Keratinocyte (primary cell): ENCODE measurements at regions not wholly inside any gene's neighbourhood (a gene's known extent, or its start where the extent isn't known, plus 50 kb on each side); places are given as distances from the start of the nearest gene placed in this dataset.
A peak's percentile ranks its signal among the peaks of the same experiment; 100 is the strongest.

Experiments used
- DNase-seq: peaks from one replicate; pipeline ENCODE4 v3.0.0-alpha.2; 2011; ENCODE audit warnings: low read depth, missing footprints, low spot score
- FAIRE-seq: peaks from 2 replicates; lab custom pipeline; 2011; peaks lifted over from hg19 to GRCh38; lab: Jason Lieb, UNC
- H2AFZ ChIP-seq: 2 replicates; pipeline ENCODE4 v1.6.0; 2012; ENCODE audit warnings: low read length, control low read depth, inconsistent platforms; ENCODE audit not compliant: control insufficient read depth
- H3K27ac ChIP-seq: 2 replicates; pipeline ENCODE4 v1.5.1; 2011; ENCODE audit warnings: low read length; ENCODE audit not compliant: control insufficient read depth, insufficient read depth
- H3K27me3 ChIP-seq: 3 replicates; pipeline ENCODE4 v1.6.0; 2011; ENCODE audit warnings: low read length; ENCODE audit not compliant: control insufficient read depth, insufficient read depth; ENCODE audit errors: extremely low read depth
- H3K36me3 ChIP-seq, 2 experiments: 2 replicates in 1 of 2; 3 replicates in 1 of 2; pipeline ENCODE4 v1.5.1; 2011; ENCODE audit warnings: low read length in 2 of 2, mild to moderate bottlenecking in 1 of 2; ENCODE audit not compliant: control insufficient read depth in 2 of 2, insufficient read depth in 2 of 2; ENCODE audit errors: extremely low read depth in 1 of 2
- H3K4me1 ChIP-seq: 3 replicates; pipeline ENCODE4 v1.5.1; 2011; ENCODE audit warnings: low read length; ENCODE audit not compliant: control insufficient read depth, insufficient read depth; ENCODE audit errors: extremely low read depth
- H3K4me2 ChIP-seq: 3 replicates; pipeline ENCODE4 v1.6.0; 2011; ENCODE audit warnings: low read depth, low read length; ENCODE audit not compliant: control insufficient read depth, insufficient read depth; ENCODE audit errors: extremely low read depth
- H3K4me3 ChIP-seq, 3 experiments: fragments of 200-600 bp in 1 of 3; sonication (generic) in 1 of 3; 2 replicates in 2 of 3; 3 replicates in 1 of 3; pipeline ENCODE4 v1.5.1; 2011 to 2016; ENCODE audit warnings: low read length in 3 of 3, mild to moderate bottlenecking in 3 of 3, control low read depth in 2 of 3, inconsistent platforms in 1 of 3, low read depth in 1 of 3, mixed read lengths in 1 of 3, mixed run types in 1 of 3, moderate library complexity in 1 of 3; ENCODE audit not compliant: control insufficient read depth in 2 of 3, insufficient read depth in 2 of 3; ENCODE audit errors: extremely low read depth in 1 of 3
- H3K79me2 ChIP-seq: 2 replicates; pipeline ENCODE4 v1.6.0; 2012; ENCODE audit warnings: low read length; ENCODE audit not compliant: control insufficient read depth, insufficient read depth
- H3K9ac ChIP-seq: 3 replicates; pipeline ENCODE4 v1.6.0; 2011; ENCODE audit warnings: low read length; ENCODE audit not compliant: control insufficient read depth, insufficient read depth; ENCODE audit errors: extremely low read depth
- H3K9me1 ChIP-seq: 3 replicates; pipeline ENCODE4 v1.6.0; 2011; ENCODE audit warnings: low read length; ENCODE audit not compliant: control insufficient read depth, insufficient read depth; ENCODE audit errors: extremely low read depth
- H3K9me3 ChIP-seq: 2 replicates; pipeline ENCODE4 v1.5.1; 2012; ENCODE audit warnings: low read depth, low read length; ENCODE audit not compliant: control insufficient read depth
- H4K20me1 ChIP-seq: 3 replicates; pipeline ENCODE4 v1.6.0; 2011; ENCODE audit warnings: low read length; ENCODE audit not compliant: control insufficient read depth, insufficient read depth; ENCODE audit errors: extremely low read depth
- EZH2 ChIP-seq: IDR thresholded peaks from one replicate; pipeline ENCODE4 v1.6.1; 2012; ENCODE audit warnings: inconsistent platforms, mild to moderate bottlenecking, low read length, moderate library complexity
- dilution Hi-C: fragments of 300-500 bp; cut with MboI; formaldehyde crosslinking; loops from one replicate; pipeline ENCODE4 v1.7.0; 2020; ENCODE audit warnings: low sequenced_read_pairs; ENCODE audit not compliant: extremely low pct_ligation_motif_present
- TF ChIP-seq, protein P1 (sequence below), 3 experiments: IDR thresholded peaks in 1 of 3; conservative IDR thresholded peaks in 1 of 3; optimal IDR thresholded peaks in 1 of 3; 2 replicates in 2 of 3; 3 replicates in 1 of 3; pipeline versions ENCODE3 to v1.5.1; 2011; ENCODE audit warnings: low read length in 3 of 3, mild to moderate bottlenecking in 3 of 3, moderate library complexity in 2 of 3, control low read depth in 1 of 3, inconsistent platforms in 1 of 3; ENCODE audit not compliant: insufficient read depth in 2 of 3; ENCODE audit errors: extremely low read depth in 1 of 3

DNA sequence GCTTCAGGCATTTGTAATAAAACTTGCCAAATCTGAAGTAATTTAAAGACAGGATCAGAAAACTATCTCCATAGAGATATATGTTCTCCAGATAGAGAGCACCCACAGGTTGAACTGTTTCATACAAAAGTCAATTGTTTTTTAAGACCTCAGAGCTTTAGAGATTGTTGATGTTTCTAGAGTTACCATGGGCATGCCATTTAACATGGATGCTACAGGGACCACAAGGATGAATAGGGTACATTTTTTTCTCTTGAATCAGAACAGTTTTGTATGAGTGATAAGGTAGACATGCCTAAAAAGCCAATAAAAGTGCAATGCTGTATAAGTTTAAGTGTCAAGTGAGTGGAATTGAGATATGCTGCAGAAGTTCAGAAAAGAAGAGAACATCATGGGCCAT lies 511.0 kb upstream of the CAMK1G start:
- no peak overlapping the region for H3K4me2 ChIP-seq
- FAIRE-seq: no peak

DNA sequence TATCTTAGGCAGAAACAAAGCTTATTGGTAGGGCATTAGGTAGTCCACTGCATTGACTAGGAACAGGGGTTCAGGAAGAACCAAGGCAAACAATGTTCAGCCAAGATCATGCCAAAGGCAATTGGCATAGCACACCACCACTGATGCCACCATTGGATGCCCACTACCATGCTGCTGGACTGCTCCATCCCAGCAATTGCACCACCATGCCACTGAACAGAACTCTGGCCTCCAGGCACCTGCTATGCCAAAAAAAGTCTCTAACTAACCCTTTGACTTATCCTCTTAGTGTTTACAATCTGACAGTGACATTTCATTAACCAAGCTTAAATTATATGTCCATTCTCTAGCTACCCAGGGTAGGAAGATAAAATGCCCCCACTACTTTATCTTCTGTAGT lies 509.6 kb upstream of the CAMK1G start:
- Histone ChIP-seq H2AFZ (no peak overlapping the region), H3K27me3 (no peaks in the 10 kb centered on the region), H3K9ac (no peak overlapping the region), H3K36me3 (no peaks in the 10 kb centered on the region), H3K27ac (no peak overlapping the region), H3K79me2 (no peaks in the 10 kb centered on the region), H4K20me1 (no peaks in the 10 kb centered on the region), H3K4me1 (peaks cover 5% of the 10 kb centered on the region), H3K4me2 (no peak overlapping the region), H3K9me3 (no peaks in the 10 kb centered on the region), H3K9me1 (no peaks in the 10 kb centered on the region), H3K4me3 (no peak overlapping the region)
- TF ChIP-seq, protein P1, sequence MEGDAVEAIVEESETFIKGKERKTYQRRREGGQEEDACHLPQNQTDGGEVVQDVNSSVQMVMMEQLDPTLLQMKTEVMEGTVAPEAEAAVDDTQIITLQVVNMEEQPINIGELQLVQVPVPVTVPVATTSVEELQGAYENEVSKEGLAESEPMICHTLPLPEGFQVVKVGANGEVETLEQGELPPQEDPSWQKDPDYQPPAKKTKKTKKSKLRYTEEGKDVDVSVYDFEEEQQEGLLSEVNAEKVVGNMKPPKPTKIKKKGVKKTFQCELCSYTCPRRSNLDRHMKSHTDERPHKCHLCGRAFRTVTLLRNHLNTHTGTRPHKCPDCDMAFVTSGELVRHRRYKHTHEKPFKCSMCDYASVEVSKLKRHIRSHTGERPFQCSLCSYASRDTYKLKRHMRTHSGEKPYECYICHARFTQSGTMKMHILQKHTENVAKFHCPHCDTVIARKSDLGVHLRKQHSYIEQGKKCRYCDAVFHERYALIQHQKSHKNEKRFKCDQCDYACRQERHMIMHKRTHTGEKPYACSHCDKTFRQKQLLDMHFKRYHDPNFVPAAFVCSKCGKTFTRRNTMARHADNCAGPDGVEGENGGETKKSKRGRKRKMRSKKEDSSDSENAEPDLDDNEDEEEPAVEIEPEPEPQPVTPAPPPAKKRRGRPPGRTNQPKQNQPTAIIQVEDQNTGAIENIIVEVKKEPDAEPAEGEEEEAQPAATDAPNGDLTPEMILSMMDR (optimal IDR thresholded peaks at IDR 0.05 in 1 of 3, IDR thresholded peaks at IDR 0.05 in 1 of 3, conservative IDR thresholded peaks at IDR 0.05 in 1 of 3; ENCODE audit: extremely low read depth in 1 of 3, insufficient read depth in 2 of 3, low read length in 3 of 3): no peak
- no peak for TF ChIP-seq EZH2
- no peak for DNase-seq
- dilution Hi-C loops: no loop called here
- FAIRE-seq: no peak

More for the DNA sequence above, 511.0 kb upstream of the CAMK1G start:
- no peaks in the 10 kb centered on the region for H3K9me1 ChIP-seq
- no peaks in the 10 kb centered on the region for H3K9me3 ChIP-seq
- no peak for TF ChIP-seq EZH2
- TF ChIP-seq, protein P1 (optimal IDR thresholded peaks at IDR 0.05 in 1 of 3, IDR thresholded peaks at IDR 0.05 in 1 of 3, conservative IDR thresholded peaks at IDR 0.05 in 1 of 3; ENCODE audit: extremely low read depth in 1 of 3, insufficient read depth in 2 of 3, low read length in 3 of 3): no peak
- no peaks in the 10 kb centered on the region for H3K27me3 ChIP-seq
- peaks cover 5% of the 10 kb centered on the region for H3K4me1 ChIP-seq
- no peak overlapping the region for H3K4me3 ChIP-seq
- H2AFZ ChIP-seq: no peak overlapping the region
- no peaks in the 10 kb centered on the region for H4K20me1 ChIP-seq
- H3K36me3 ChIP-seq: no peaks in the 10 kb centered on the region
- no peak overlapping the region for H3K9ac ChIP-seq
- DNase-seq: no peak
- H3K79me2 ChIP-seq: no peaks in the 10 kb centered on the region
- dilution Hi-C loops: no loop called here
- peak overlapping the region; percentile 36 for H3K27ac ChIP-seq
